AG09319 (cell line): ENCODE measurements at regions not wholly inside any gene's neighbourhood (a gene's known extent, or its start where the extent isn't known, plus 50 kb on each side); places are given as distances from the start of the nearest gene placed in this dataset.

ENCODE experiments used
- DNase-seq: peaks from one replicate; pipeline ENCODE4 v3.0.0-alpha.2; 2010; ENCODE audit warnings: low read depth; ENCODE audit errors: extremely low read depth
- TF ChIP-seq, protein P1 (sequence below): IDR thresholded peaks from 2 replicates; pipeline ENCODE4 v1.5.1; 2011; ENCODE audit warnings: low read depth, mild to moderate bottlenecking, inconsistent platforms, low read length, moderate library complexity

DNA sequence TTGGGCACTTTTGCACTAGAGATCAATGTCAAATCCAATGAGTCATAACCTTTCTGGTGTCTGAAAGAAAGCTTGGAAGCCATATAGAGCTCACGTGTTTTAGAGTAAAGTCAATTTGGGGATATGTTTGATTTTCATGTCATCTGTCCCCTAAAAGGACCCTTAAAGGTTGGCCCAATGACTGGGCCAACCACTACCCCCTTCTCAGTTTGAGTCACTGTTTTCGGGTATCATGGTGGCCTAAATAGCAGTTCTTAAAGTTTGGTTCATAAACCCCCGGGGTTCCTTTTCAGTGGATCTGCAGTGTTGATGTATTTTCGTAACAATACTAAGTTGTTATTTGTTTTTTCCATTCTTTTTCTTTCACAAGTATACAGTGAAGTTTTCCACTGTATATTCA, 327.6 kb downstream of the PRL start:
- TF ChIP-seq, protein P1, sequence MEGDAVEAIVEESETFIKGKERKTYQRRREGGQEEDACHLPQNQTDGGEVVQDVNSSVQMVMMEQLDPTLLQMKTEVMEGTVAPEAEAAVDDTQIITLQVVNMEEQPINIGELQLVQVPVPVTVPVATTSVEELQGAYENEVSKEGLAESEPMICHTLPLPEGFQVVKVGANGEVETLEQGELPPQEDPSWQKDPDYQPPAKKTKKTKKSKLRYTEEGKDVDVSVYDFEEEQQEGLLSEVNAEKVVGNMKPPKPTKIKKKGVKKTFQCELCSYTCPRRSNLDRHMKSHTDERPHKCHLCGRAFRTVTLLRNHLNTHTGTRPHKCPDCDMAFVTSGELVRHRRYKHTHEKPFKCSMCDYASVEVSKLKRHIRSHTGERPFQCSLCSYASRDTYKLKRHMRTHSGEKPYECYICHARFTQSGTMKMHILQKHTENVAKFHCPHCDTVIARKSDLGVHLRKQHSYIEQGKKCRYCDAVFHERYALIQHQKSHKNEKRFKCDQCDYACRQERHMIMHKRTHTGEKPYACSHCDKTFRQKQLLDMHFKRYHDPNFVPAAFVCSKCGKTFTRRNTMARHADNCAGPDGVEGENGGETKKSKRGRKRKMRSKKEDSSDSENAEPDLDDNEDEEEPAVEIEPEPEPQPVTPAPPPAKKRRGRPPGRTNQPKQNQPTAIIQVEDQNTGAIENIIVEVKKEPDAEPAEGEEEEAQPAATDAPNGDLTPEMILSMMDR = no peak
- no peak for DNase-seq

DNA sequence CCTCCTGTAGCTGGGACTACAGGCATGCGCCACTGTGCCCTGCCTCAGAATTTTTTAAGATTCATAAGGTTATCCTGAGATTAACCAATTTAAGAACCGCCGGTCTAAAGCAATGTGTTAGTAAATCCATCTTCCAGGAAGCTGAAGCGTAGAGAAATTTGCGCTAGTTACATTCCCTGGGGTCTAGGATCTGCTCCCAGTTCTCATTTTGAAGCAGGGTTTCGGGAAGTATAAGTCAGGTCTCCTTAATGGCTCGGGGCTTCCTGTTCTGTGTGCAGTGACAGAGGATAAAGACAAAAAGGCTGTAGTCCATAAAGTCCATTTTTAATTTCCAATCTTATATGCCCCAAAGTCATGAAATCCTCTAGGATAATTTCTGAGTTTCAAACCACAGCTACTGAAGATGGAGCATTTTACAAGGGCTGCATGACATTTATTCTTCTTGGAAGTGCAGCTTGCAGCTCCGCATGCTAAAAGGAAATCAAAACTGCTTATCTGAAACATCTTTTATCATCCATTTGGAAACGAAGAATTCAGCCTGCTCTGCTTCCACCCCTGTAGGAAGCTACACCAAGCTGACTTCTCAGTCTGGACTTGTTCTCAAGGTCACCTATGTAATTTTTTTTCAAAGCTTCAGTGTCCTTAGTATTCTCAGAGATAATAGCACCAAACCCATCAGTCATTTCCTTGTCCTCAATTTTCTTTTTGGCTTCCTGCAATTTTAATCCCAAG, 326.1 kb downstream of the PRL start:
- TF ChIP-seq, protein P1 = no peak
- DNase-seq = no peak

DNA sequence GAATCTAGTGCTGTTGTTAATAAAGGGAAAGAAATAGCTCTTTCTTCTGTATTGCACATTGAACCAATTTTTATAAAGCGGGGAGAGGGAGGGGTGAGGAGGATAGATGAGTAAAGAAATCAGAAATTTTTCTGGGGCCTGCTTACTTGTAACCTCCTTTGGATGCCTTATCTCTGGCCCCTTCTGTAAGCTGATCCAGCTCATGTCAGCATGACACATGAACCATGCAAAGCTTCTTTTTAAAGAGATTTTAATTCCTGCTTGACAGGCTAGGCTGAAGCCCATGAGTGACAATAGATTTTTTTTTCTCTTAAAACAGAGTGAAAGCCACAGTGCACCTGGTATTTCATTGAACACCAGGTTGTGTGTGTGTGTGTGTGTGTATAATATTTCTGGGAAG, 325.3 kb downstream of the PRL start:
- TF ChIP-seq, protein P1 = no peak
- DNase-seq = no peak

DNA sequence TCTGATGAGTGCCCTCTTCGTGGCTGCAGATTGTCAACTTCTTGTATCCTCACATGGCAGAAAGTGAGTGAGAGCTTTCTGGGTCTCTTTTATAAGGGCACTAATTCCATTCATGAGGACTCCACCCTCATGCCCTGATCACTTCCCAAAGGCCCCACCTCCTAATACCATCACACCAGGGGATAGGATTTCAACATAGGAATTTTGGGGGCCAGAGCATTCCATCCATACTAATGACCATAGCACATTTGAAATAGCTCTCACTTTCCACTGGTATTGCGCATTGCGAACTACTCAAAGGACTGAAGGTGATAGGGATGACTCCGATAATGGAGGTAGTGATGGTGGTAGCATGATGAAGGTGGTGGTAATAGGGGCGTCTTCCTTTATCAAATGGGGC, 324.3 kb downstream of the PRL start:
- no peak for DNase-seq
- TF ChIP-seq, protein P1 = no peak

DNA sequence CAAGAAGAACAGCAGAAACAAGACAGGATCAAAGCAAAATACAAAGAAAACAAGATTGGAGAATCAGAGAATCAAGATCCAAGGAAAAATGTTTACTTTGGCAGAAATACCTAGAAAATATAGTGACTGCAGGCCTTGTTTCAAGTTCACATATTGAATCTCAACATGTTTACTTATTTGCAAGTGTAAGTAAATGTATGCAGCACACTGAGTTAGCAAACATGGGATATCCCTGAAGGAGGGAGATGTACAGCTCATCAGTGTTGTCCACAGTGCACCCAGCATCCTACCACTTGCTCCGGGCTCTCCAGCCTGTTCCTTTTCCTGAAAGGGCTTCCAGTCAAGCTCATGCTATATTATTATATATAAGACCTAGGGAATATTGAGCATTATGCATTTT, 319.5 kb downstream of the PRL start:
- TF ChIP-seq, protein P1 = no peak
- no peak for DNase-seq

DNA sequence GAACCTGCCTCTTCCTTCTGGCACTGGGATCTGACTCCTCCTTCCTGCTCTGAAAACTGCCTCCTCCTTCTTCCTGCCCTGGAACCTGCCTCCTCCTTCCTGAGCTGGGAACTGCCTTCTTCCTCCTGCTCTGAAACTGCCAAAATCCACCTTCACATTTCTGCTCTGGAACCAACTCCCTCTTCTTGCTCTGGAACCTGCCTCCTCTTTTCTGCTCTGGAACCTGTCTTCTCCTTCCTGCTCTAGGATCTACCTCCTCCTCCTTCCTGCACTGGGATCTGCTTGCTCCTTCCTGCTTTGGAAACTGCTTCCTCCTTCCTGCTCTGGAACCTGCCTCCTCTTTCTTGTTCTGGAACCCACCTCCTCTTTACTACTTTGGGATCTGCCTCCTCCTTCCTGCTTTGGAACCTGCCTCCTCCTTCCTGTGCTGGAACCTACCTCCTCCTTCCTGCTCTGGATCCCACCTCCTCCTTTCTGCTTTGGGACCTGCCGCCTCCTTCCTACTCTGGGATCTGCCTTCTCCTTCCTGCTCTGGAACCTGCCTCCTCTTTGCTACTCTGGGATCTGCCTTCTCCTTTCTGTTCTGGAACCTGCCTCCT, 315.5 kb downstream of the PRL start:
- TF ChIP-seq, protein P1 = no peak
- DNase-seq = no peak

DNA sequence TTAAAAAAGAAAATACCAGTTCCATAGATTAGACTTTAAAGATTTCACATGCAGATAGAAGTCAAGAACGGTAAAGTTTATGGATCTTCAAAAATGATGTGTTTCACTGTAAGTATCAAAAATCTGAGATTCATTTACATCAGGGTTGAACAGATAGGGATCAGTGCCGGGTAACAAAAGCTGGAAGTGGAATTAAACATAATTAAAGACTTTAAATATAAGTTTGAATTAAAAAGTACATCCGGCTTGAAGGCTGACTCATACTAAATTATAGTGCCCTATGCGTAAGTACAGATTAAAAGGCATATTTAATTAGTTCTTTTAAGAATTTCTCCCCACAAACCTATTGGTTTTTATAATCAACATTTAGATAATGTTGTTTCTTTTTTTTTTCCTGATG, 312.7 kb downstream of the PRL start:
- TF ChIP-seq, protein P1 = no peak

More for the DNA sequence above, 312.7 kb downstream of the PRL start:
- no peak for DNase-seq
